NCI-H2227 (cell line): ENCODE measurements at regions not wholly inside any gene's neighbourhood (a gene's known extent, or its start where the extent isn't known, plus 50 kb on each side); places are given as distances from the start of the nearest gene placed in this dataset.
A peak's percentile ranks its signal among the peaks of the same experiment; 100 is the strongest.

Experiments
- DNase-seq: peaks from one replicate; lab custom pipeline; 2025; ENCODE audit not compliant: unreplicated experiment; lab: John Stamatoyannopoulos, UW

DNA sequence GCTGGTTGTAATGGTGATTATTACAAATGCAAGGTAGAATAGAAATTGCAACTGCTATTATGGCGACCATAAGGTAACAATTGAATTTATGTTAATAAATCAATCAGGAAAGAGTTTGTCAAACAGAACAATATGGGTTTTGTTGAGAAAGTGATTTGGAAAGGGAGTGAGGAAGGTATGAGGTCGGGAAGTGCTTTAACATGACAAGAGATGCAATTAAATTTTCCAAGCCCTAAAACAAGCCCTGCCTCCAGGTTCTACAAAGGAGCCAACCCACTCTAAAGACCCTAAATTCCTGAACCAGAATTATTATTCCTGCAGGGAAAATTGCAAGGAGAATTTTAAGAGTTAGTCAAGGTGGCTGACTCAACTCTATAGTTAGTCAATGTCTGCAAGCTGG, 363.7 kb downstream of the BMPER start:
- no peak for DNase-seq

DNA sequence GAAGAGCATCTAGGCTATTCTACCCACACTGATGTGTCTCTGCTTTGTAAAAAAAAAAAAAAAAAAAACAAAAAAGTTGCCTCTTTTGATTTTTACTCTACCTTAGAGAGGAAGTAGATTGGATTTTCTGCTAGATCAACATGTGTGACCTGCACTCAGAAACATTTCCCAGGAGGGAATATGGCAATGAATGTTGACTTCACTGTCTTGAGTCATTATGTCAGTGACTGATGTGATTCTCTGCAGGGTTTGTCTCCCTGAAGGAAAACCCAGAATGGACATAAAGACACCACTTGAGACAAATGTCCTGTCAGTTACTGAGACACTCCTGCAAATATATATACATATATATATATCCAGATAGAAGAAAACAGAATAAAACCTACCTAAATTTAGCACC, 370.3 kb downstream of the BMPER start:
- no peak for DNase-seq

- DNase-seq, result no peak
These were observed 371.9 kb downstream of the BMPER start for GRCh38 chr7:34277016-34277802.

DNA sequence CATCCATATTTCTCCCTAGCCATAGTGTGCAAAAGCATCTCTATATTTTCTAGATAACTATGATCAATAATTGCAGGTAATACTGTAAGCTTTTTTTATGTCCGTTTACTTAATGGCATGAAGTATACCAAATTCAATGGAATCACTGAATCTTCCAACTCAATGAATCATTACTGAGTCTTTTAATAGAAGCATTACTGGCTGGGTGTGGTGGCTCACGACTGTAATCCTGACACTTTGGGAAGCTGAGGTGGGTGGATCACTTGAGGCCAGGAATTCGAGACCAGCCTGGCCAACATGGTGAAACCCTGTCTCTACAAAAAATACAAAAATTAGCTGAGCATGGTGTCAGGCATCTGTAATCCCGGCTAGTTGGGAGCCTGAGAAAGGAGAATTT, 372.5 kb downstream of the BMPER start:
- DNase-seq, result no peak

DNA sequence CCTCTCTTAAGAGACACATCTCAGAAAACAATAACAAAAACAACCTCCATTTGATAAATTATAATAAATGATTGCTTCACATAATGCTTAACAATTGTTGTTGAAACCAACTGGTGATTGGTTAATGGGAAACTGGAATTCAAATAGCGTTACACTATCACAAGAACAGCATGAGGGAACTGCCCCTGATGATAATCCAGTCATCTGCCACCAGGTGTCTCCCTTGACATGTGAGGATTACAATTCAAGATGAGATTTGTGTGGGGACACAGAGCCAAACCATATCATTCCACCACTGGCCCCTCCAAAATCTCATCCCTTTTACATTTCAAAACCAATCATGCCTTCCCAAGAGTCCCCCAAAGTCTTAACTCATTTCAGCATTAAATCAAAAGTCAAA, 375.9 kb downstream of the BMPER start:
- no peak for DNase-seq

GRCh38 chr7:34282271-34282670, 375.7 kb upstream of the NPSR1 start:
- DNase-seq, result no peak

GRCh38 chr7:34296663-34297062, 361.4 kb upstream of the NPSR1 start:
- DNase-seq, result no peak

DNA sequence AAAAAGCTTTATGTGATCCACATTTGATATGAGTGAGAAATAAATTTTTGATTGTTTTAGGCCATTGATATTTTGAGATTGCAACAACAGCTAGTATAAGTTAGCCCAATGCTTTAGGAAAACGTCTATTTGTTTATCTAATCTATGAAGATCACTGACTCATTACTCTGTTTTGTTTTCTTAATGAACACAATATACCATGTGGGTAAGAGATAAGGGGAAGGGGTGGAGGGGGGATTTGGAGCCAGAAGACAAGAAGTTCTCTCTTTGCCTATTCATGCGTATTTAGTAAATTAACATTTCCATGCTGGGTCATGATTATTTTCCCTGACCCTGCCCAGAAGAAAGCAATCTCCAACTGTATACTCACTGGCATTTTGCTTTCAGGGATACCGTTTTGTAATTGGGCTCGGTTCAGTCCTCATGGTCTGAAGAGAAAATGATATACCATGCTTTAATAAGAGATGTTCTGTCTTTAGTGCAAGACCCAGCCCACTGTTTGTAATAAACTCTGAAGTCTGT, 359.5 kb upstream of the NPSR1 start:
- DNase-seq, result no peak

DNA sequence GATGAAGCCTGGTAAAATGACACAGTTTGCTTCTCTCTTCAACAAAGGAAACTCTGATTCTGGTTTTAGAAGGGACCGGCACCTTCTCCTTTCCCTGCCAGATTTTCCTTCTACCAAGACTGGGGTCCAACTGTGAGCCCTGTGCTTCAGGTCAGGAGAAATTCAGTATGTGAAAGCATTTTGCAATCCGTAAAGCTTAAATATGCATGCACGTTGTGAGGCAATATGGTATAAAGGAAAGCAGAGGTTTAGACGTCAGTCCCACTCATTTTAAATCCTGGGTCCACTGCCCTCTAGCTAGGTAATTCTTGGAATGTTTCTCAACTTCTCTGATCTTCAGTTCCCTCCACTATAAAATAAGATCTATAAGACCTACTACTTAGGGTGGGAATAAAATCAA, 359.0 kb upstream of the NPSR1 start:
- no peak for DNase-seq

DNA sequence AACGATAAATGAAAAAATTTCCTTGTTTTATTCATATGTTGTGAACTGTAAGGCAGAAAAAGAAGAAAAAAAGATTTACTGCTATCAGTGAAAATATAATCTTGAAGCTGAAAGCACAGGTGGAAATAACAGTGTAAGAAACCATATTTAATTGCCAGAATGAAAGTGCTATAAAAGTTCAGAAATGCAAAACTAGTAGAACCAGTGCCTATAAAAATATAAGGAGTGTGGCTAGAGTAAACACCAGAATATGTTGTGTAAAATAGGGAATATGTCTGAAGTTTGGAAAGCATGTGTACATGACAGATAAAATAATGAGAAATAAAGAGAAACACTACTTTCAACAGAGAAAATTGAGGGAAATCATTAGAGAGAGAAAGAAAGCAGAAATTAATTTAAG, 350.5 kb upstream of the NPSR1 start:
- DNase-seq, result no peak

- no peak for DNase-seq
These were observed 349.4 kb upstream of the NPSR1 start for GRCh38 chr7:34308595-34308994.

- DNase-seq, result no peak
These were observed 348.9 kb upstream of the NPSR1 start for GRCh38 chr7:34309116-34309515.

- DNase-seq, result no peak
These were observed 348.4 kb upstream of the NPSR1 start for GRCh38 chr7:34309584-34309983.

DNA sequence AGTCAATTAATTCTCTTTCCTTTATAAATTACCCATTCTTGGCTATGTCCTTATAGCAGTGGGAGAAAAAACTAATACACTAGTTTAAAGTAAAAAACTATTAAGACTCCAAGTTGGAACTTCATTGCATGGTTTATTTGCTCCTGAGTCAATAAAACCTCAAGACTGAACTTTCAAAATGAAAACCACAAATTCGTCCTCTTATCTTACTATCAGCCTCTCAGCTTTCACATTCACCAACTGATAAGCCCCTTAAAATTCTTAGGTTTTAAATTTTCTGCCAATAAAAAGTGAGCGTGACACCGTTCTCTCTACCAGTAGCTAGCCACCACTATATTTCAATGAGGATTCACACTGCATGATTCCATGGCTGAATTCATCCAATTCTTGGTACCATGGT, 346.4 kb upstream of the NPSR1 start:
- DNase-seq, result no peak

DNA sequence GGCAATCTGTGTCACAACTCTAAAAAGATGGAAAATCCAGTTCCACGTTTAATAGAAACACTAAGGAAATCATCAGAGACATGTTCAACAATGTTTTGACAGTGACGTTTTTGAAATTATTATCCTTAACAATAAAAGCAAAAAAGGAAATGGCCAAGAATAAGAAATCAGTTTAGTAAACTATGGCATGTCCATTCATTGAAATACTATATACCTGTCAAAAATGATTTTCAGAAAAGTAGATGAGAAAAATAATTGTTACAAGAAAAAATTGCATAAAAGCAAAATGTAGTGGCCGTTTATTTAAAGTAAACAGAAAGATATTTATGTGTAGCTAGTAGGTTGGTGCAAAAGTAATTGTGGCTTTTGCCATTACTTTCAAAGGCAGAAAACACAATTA, 345.4 kb upstream of the NPSR1 start:
- DNase-seq, result no peak

- DNase-seq, result no peak
These were observed 344.7 kb upstream of the NPSR1 start for GRCh38 chr7:34313289-34313688.

GRCh38 chr7:34315032-34315431, 343.0 kb upstream of the NPSR1 start:
- no peak for DNase-seq

DNA sequence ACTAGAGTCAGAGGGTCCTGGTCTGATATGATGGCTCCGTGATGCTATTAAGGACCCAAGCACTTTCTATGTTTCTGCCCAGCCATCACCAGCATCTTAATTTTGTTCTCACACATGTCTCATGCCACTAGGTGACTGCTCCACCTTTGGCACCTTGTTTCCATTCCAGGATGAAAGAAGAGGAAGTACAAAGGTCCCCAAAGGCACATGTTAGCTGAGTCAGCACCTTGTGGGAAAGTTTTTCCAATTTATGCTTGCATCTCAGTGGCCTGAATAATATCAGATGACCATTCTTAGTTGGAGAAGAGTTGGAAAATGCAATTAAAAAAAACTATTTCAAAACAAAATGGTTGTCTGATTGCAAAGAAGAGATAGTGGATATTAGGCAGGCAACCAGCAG, 341.0 kb upstream of the NPSR1 start:
- DNase-seq, result no peak

DNA sequence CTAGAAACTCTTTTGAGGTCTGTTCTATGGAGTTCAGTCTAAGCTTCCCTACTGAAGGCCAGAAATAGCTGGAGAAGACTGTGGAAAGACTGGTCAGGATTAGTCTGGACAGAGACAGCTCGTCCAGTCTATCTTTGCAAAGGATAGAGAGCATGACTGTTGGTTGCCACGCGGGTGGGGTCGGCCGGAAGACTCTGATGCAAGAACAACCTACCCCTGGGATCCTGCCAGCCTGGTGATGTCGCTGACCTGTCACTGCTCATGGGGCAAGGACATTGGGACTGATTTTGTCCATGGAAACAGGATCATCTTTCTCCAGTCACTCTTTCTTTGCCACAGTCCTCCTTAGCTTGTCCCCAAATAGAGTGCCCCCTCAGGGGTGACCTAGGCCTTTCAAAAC, 337.6 kb upstream of the NPSR1 start:
- DNase-seq, result no peak

- peak; percentile 7 for DNase-seq
These were observed 336.9 kb upstream of the NPSR1 start for GRCh38 chr7:34320926-34321661.

DNA sequence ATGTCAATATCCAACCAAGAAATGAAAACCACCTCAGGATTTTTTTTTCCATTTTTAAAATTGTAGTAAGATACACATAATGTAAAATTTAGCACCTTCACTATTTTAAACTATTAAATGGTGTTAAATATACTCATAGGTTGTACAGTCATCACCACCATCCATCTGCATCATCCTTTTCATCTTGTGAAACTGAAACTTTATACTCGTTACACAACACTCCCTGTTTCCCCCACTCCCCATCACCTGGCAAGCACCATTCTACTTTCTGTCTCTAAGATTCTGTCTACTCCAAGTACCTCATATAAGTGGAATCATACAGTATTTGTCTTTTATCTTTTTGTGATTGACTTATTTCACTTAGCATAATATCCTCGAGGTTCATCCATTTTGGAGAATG, 335.2 kb upstream of the NPSR1 start:
- no peak for DNase-seq

GRCh38 chr7:34327681-34328080, 330.3 kb upstream of the NPSR1 start:
- DNase-seq, result no peak
